ENCODE measurements at regions not wholly inside any gene's neighbourhood (a gene's known extent, or its start where the extent isn't known, plus 50 kb on each side); places are given as distances from the start of the nearest gene placed in this dataset.

- TF ChIP-seq CSDC2 (CRISPR knock-in tag; IDR thresholded peaks at IDR 0.05) (no peak), TCF4 (CRISPR knock-in tag; IDR thresholded peaks at IDR 0.05; ENCODE audit: borderline replicate concordance) (no peak), ZC3H10 (CRISPR knock-in tag; IDR thresholded peaks at IDR 0.05) (no peak), ZNF8 (CRISPR knock-in tag; IDR thresholded peaks at IDR 0.05) (no peak), ZFP3 (CRISPR knock-in tag; IDR thresholded peaks at IDR 0.05) (no peak), CREB5 (CRISPR knock-in tag; IDR thresholded peaks at IDR 0.05; ENCODE audit: low read depth) (no peak), SNAI2 (CRISPR knock-in tag; IDR thresholded peaks at IDR 0.05) (no peak), GLIS3 (CRISPR knock-in tag; IDR thresholded peaks at IDR 0.05) (no peak), PATZ1 (CRISPR knock-in tag; IDR thresholded peaks at IDR 0.05; ENCODE audit: borderline replicate concordance) (no peak), ISL1 (CRISPR knock-in tag; IDR thresholded peaks at IDR 0.05) (no peak), ZFP30 (CRISPR knock-in tag; IDR thresholded peaks at IDR 0.05) (no peak)
- ATAC-seq, result no peak
Observed at GRCh38 chr2:5982903-5983265, 290.7 kb downstream of the SOX11 start.

GRCh38 chr2:5983511-5984272, 291.5 kb downstream of the SOX11 start:
- no peak for ATAC-seq
- TF ChIP-seq CSDC2 (CRISPR knock-in tag; IDR thresholded peaks at IDR 0.05) (no peak), TSHZ2 (CRISPR knock-in tag; IDR thresholded peaks at IDR 0.05) (no peak), BACH2 (CRISPR knock-in tag; IDR thresholded peaks at IDR 0.05; ENCODE audit: borderline replicate concordance) (no peak), ISL1 (CRISPR knock-in tag; IDR thresholded peaks at IDR 0.05) (no peak), ZFP30 (CRISPR knock-in tag; IDR thresholded peaks at IDR 0.05) (no peak), PATZ1 (CRISPR knock-in tag; IDR thresholded peaks at IDR 0.05; ENCODE audit: borderline replicate concordance) (no peak), ZNF565 (CRISPR knock-in tag; conservative IDR thresholded peaks at IDR 0.05; ENCODE audit: low read depth) (no peak), SNAI2 (CRISPR knock-in tag; IDR thresholded peaks at IDR 0.05) (no peak), ESRRG (CRISPR knock-in tag; IDR thresholded peaks at IDR 0.05) (no peak), RARB (CRISPR knock-in tag; IDR thresholded peaks at IDR 0.05) (no peak), TOX (CRISPR knock-in tag; IDR thresholded peaks at IDR 0.05; ENCODE audit: borderline replicate concordance) (no peak), ZNF8 (CRISPR knock-in tag; IDR thresholded peaks at IDR 0.05) (no peak)

GRCh38 chr2:5984273-5984655, 292.1 kb downstream of the SOX11 start:
- ATAC-seq, result no peak
- TF ChIP-seq ISL1 (CRISPR knock-in tag; IDR thresholded peaks at IDR 0.05), result no peak
- TF ChIP-seq ZNF8 (CRISPR knock-in tag; IDR thresholded peaks at IDR 0.05), result no peak
- TF ChIP-seq RARB (CRISPR knock-in tag; IDR thresholded peaks at IDR 0.05), result no peak
- no peak for TF ChIP-seq ESRRG (CRISPR knock-in tag; IDR thresholded peaks at IDR 0.05)
- TF ChIP-seq TCF4 (CRISPR knock-in tag; IDR thresholded peaks at IDR 0.05; ENCODE audit: borderline replicate concordance), result no peak
- no peak for TF ChIP-seq ZNF565 (CRISPR knock-in tag; conservative IDR thresholded peaks at IDR 0.05; ENCODE audit: low read depth)
- no peak for TF ChIP-seq GLIS3 (CRISPR knock-in tag; IDR thresholded peaks at IDR 0.05)
- no peak for TF ChIP-seq PATZ1 (CRISPR knock-in tag; IDR thresholded peaks at IDR 0.05; ENCODE audit: borderline replicate concordance)
- no peak for TF ChIP-seq ZNF70 (CRISPR knock-in tag; IDR thresholded peaks at IDR 0.05)
- no peak for TF ChIP-seq ZFP30 (CRISPR knock-in tag; IDR thresholded peaks at IDR 0.05)

Measured in SK-N-SH treated with all-trans-retinoic acid at 6 μM for 48 hours (cell line).